ENCODE measurements at regions not wholly inside any gene's neighbourhood (a gene's known extent, or its start where the extent isn't known, plus 50 kb on each side); places are given as distances from the start of the nearest gene placed in this dataset.

- 86% methylated on average over 1 of the region's 1 CpG for WGBS
- no peak for TF ChIP-seq CTCF (IDR thresholded peaks at IDR 0.05; ENCODE audit: low read depth, low read length, missing input control)
- TF ChIP-seq RAD21 (IDR thresholded peaks at IDR 0.05): no peak
- no peak for TF ChIP-seq ZBTB33 (IDR thresholded peaks at IDR 0.05)
- no peak for TF ChIP-seq ATF3 (IDR thresholded peaks at IDR 0.05)
- TF ChIP-seq FOXA1 (IDR thresholded peaks at IDR 0.05): no peak
- TF ChIP-seq RXRA (IDR thresholded peaks at IDR 0.05): no peak
- TF ChIP-seq JUND (IDR thresholded peaks at IDR 0.05): no peak
- H3K36me3 ChIP-seq (ENCODE audit: control insufficient read depth in 4 of 4, insufficient read depth in 3 of 4, low read depth in 1 of 4, low read length in 3 of 4): no peaks in the 10 kb centered on the region
These were observed 353.0 kb upstream of the RGS17 start for GRCh38 chr6:153484056-153484455.

GRCh38 chr6:153476243-153476642 is 345.2 kb upstream of the RGS17 start:
- Histone ChIP-seq H3K27me3 (ENCODE audit: control insufficient read depth in 4 of 4, insufficient read depth in 4 of 4, low read length in 3 of 4) (no peaks in the 10 kb centered on the region), H3K9me3 (ENCODE audit: control insufficient read depth in 4 of 4, low read length in 3 of 4) (no peaks in the 10 kb centered on the region), H3K9ac (ENCODE audit: low read depth in 1 of 2, low read length in 2 of 2) (no peak overlapping the region), H3K4me1 (ENCODE audit: control insufficient read depth in 4 of 4, insufficient read depth in 4 of 4, low read length in 3 of 4) (no peaks in the 10 kb centered on the region), H3K4me3 (ENCODE audit: low read depth in 1 of 3, low read length in 3 of 3) (no peak overlapping the region), H3K27ac (ENCODE audit: low read depth in 1 of 2, low read length in 2 of 2) (no peak overlapping the region), H3K36me3 (ENCODE audit: control insufficient read depth in 4 of 4, insufficient read depth in 3 of 4, low read depth in 1 of 4, low read length in 3 of 4) (no peaks in the 10 kb centered on the region)
- DNase-seq (ENCODE audit: low spot score): no peak
- 76% methylated on average over 6 of the region's 6 CpGs for WGBS
- TF ChIP-seq HNF4G (IDR thresholded peaks at IDR 0.05) (no peak), NR2F2 (IDR thresholded peaks at IDR 0.05) (no peak), MAX (IDR thresholded peaks at IDR 0.05) (no peak), ATF3 (IDR thresholded peaks at IDR 0.05) (no peak), TAF1 (conservative IDR thresholded peaks at IDR 0.05) (no peak), HNF4A (conservative IDR thresholded peaks at IDR 0.05) (no peak), REST (IDR thresholded peaks at IDR 0.05) (no peak), FOXA2 (IDR thresholded peaks at IDR 0.05) (no peak), RXRA (IDR thresholded peaks at IDR 0.05) (no peak), SP1 (IDR thresholded peaks at IDR 0.05) (no peak), JUND (IDR thresholded peaks at IDR 0.05) (no peak), EGR1 (IDR thresholded peaks at IDR 0.05; ENCODE audit: low read depth in 2 of 2) (no peak)

More at GRCh38 chr6:153484056-153484455, 353.0 kb upstream of the RGS17 start:
- Histone ChIP-seq H3K4me1 (ENCODE audit: control insufficient read depth in 4 of 4, insufficient read depth in 4 of 4, low read length in 3 of 4) (no peaks in the 10 kb centered on the region), H3K27me3 (ENCODE audit: control insufficient read depth in 4 of 4, insufficient read depth in 4 of 4, low read length in 3 of 4) (peaks cover 0 to 4% (median 2%) of the 10 kb centered on the region in 4 donors), H3K27ac (ENCODE audit: low read depth in 1 of 2, low read length in 2 of 2) (no peak overlapping the region), H3K9me3 (ENCODE audit: control insufficient read depth in 4 of 4, low read length in 3 of 4) (peaks cover 0 to 8% (median under 1%) of the 10 kb centered on the region in 4 donors), H3K4me3 (ENCODE audit: low read depth in 1 of 3, low read length in 3 of 3) (no peak overlapping the region), H3K9ac (ENCODE audit: low read depth in 1 of 2, low read length in 2 of 2) (no peak overlapping the region)
- DNase-seq (ENCODE audit: low spot score): no peak
